Upper lobe of left lung (tissue), 6 donors: ENCODE measurements at regions not wholly inside any gene's neighbourhood (a gene's known extent, or its start where the extent isn't known, plus 50 kb on each side); places are given as distances from the start of the nearest gene placed in this dataset.

ENCODE experiments used
- ATAC-seq, 2 donors: fragments of 200-7000 bp; cut with Tn5 transposase; one replicate each; pipeline ENCODE4 v1.9.1; 2022; ENCODE audit warnings: mild to moderate bottlenecking in 2 of 2, moderate library complexity in 2 of 2; ENCODE audit not compliant: low FRiP score in 2 of 2
- DNase-seq, 2 donors: peaks; one replicate each; pipeline ENCODE4 v3.0.0-alpha.2; 2019 to 2020
- H3K27ac ChIP-seq, 4 donors: fragments of 200-600 bp; sonication (generic); one replicate each; pipeline ENCODE4 v1.5.1; 2016 to 2019
- H3K27me3 ChIP-seq, 4 donors: fragments of 200-600 bp; sonication (generic); one replicate each; pipeline ENCODE4 v1.5.1; 2017 to 2019
- H3K36me3 ChIP-seq, 4 donors: fragments of 200-600 bp; sonication (generic); one replicate each; pipeline ENCODE4 v1.5.1; 2016 to 2019
- H3K4me1 ChIP-seq, 4 donors: fragments of 200-600 bp; sonication (generic); one replicate each; pipeline ENCODE4 v1.5.1; 2018 to 2019
- H3K4me3 ChIP-seq, 4 donors: fragments of 200-600 bp; sonication (generic); one replicate each; pipeline ENCODE4 v1.5.1; 2017 to 2019; ENCODE audit warnings: mild to moderate bottlenecking in 2 of 4, moderate library complexity in 1 of 4
- H3K9me3 ChIP-seq, 4 donors: fragments of 200-600 bp; sonication (generic); one replicate each; pipeline ENCODE4 v1.5.1; 2018 to 2019
- CTCF ChIP-seq, 6 experiments: fragments of 450-650 bp in 4 of 6; fragments of 200-600 bp in 2 of 6; sonication (generic) in 2 of 6; IDR thresholded peaks; one replicate each; pipeline ENCODE4 v1.5.1; 2016 to 2019; ENCODE audit warnings: antibody characterized with exemption in 6 of 6
- EP300 ChIP-seq, 4 donors: sonication (generic); formaldehyde crosslinking; IDR thresholded peaks; one replicate each; pipeline ENCODE4 v1.5.1; 2017; ENCODE audit warnings: antibody characterized with exemption in 4 of 4, control low read depth in 2 of 4
- POLR2A ChIP-seq, 4 donors: fragments of 450-650 bp; IDR thresholded peaks; one replicate each; pipeline ENCODE4 v1.5.1; 2016 to 2017; ENCODE audit warnings: antibody characterized with exemption in 4 of 4, mild to moderate bottlenecking in 2 of 4
- POLR2AphosphoS5 ChIP-seq, 2 donors: sonication (generic); formaldehyde crosslinking; IDR thresholded peaks; one replicate each; pipeline ENCODE4 v1.5.1; 2017; ENCODE audit warnings: antibody characterized with exemption in 2 of 2
- WGBS, 2 donors: methylation state at CpG; one replicate each; pipeline ENCODE4 v1.1.5; 2017 to 2018; 5-methylcytosine and 5-hydroxymethylcytosine counted together
- donor health status: DM: no; HTN: no; CAD: no; lungs with moderate emphysema.
- donor health status: DM: no; HTN: yes; CAD: no; lungs with severe emphysema.

DNA sequence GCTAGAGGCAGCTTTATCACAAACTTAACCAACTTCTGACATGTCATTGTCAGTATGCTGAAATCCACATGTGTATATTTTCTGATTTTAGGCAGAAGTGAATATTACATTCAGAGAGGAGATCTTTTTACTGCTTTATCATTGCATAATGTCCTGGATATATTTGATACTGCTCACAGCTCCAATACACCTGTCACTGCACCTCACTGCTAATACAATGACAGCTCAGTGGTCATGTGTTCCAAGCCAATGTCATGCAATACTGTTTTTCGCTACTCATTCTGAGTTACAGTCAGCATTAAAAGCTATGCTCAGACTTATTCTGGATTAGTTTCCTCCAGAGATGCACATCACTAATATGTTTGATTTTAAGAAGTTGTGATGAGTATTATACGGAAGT, 1604.6 kb downstream of the HACE1 start:
- 88 to 95% methylated on average over 2 of the region's 2 CpGs for WGBS, 2 donors

GRCh38 chr6:103236923-103237322, 1622.8 kb downstream of the HACE1 start:
- DNase-seq (no peak), ATAC-seq (no peak)
- no peaks in the 10 kb centered on the region for H3K27me3 ChIP-seq
- no peak overlapping the region for H3K27ac ChIP-seq
- no peak overlapping the region for H3K4me3 ChIP-seq
- no peaks in the 10 kb centered on the region for H3K36me3 ChIP-seq
- H3K4me1 ChIP-seq: no peaks in the 10 kb centered on the region
- no peaks in the 10 kb centered on the region for H3K9me3 ChIP-seq
- TF ChIP-seq CTCF (IDR thresholded peaks at IDR 0.05) (no peak), EP300 (IDR thresholded peaks at IDR 0.05) (no peak), POLR2A (IDR thresholded peaks at IDR 0.05) (no peak), POLR2AphosphoS5 (IDR thresholded peaks at IDR 0.05) (no peak)

More for the DNA sequence above, 1604.6 kb downstream of the HACE1 start:
- Histone ChIP-seq H3K4me1 (no peaks in the 10 kb centered on the region), H3K4me3 (no peak overlapping the region), H3K27me3 (no peaks in the 10 kb centered on the region), H3K36me3 (no peaks in the 10 kb centered on the region), H3K9me3 (no peaks in the 10 kb centered on the region), H3K27ac (no peak overlapping the region)
- ATAC-seq (no peak), DNase-seq (no peak)
- no peak for TF ChIP-seq POLR2A (IDR thresholded peaks at IDR 0.05)

DNA sequence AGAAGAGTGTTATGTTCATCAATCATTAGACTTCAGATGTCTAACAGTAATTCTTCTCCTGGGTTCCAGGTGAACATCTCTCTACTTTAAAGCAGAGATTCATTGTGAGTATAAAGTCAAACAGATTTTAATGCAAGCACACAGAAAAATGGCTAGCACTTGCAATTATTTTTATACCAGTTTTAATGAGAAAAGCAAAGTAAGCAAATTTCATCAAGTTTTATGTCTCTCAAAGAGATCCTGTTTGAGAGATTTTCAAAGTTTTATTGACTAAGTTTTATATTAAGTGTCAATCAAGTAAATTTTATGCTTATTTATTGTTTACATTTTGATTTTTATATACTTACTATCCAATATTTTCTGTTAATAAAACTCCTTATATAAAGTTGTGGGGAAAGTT, 1628.5 kb downstream of the HACE1 start:
- no peak for DNase-seq
- no peak overlapping the region for H3K4me3 ChIP-seq
- H3K36me3 ChIP-seq: no peaks in the 10 kb centered on the region
- no peak overlapping the region for H3K27ac ChIP-seq
- TF ChIP-seq EP300 (IDR thresholded peaks at IDR 0.05) (no peak), CTCF (IDR thresholded peaks at IDR 0.05) (no peak), POLR2A (IDR thresholded peaks at IDR 0.05) (no peak), POLR2AphosphoS5 (IDR thresholded peaks at IDR 0.05) (no peak)
- ATAC-seq: no peak
- H3K4me1 ChIP-seq: no peaks in the 10 kb centered on the region
- no peaks in the 10 kb centered on the region for H3K27me3 ChIP-seq
- peaks cover 0 to 12% (median 0%) of the 10 kb centered on the region in 4 donors for H3K9me3 ChIP-seq

- TF ChIP-seq POLR2A (IDR thresholded peaks at IDR 0.05): no peak
- no peak for TF ChIP-seq CTCF (IDR thresholded peaks at IDR 0.05)
- TF ChIP-seq POLR2AphosphoS5 (IDR thresholded peaks at IDR 0.05): no peak
- TF ChIP-seq EP300 (IDR thresholded peaks at IDR 0.05): no peak
- Histone ChIP-seq H3K4me1 (no peaks in the 10 kb centered on the region), H3K27me3 (no peaks in the 10 kb centered on the region), H3K27ac (no peak overlapping the region), H3K4me3 (no peak overlapping the region), H3K36me3 (no peaks in the 10 kb centered on the region), H3K9me3 (no peaks in the 10 kb centered on the region)
- DNase-seq (no peak), ATAC-seq (no peak)
Observed at GRCh38 chr6:103215847-103216246, 1643.9 kb downstream of the HACE1 start.

DNA sequence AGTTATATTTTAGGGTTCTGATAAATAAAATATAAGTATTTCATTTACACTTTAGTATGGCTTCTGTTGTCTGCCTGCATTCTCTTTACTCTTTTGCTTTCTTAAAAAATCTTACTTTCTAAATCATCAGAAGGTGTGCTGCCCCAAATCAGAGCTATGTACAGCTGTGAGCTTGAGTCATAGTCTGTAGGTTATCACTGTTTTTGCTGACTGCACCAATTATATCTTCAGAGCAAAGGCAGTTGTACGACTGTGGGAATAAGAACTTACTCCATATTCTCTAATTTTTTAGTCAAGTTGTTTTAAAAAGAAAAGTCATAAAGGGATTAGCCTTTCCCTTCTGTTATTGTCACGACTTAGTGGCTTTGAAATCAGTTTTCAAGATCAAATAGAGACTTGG, 1649.0 kb downstream of the HACE1 start:
- no peak overlapping the region for H3K27ac ChIP-seq
- H3K4me1 ChIP-seq: no peaks in the 10 kb centered on the region
- no peak overlapping the region for H3K4me3 ChIP-seq
- 38% methylated on average over 2 of the region's 2 CpGs for WGBS, 2 donors
- ATAC-seq (no peak), DNase-seq (no peak)
- TF ChIP-seq EP300 (IDR thresholded peaks at IDR 0.05): no peak
- no peak for TF ChIP-seq CTCF (IDR thresholded peaks at IDR 0.05)
- TF ChIP-seq POLR2AphosphoS5 (IDR thresholded peaks at IDR 0.05): no peak
- TF ChIP-seq POLR2A (IDR thresholded peaks at IDR 0.05): no peak
- no peaks in the 10 kb centered on the region for H3K36me3 ChIP-seq
- H3K9me3 ChIP-seq: no peaks in the 10 kb centered on the region
- no peaks in the 10 kb centered on the region for H3K27me3 ChIP-seq
